ENCODE measurements at regions not wholly inside any gene's neighbourhood (a gene's known extent, or its start where the extent isn't known, plus 50 kb on each side); places are given as distances from the start of the nearest gene placed in this dataset.
"Not testable (repeated sequence)": the region's sequence is repeated elsewhere in the genome, so short reads cannot be mapped to it uniquely, and the experiment has no call there.

DNA sequence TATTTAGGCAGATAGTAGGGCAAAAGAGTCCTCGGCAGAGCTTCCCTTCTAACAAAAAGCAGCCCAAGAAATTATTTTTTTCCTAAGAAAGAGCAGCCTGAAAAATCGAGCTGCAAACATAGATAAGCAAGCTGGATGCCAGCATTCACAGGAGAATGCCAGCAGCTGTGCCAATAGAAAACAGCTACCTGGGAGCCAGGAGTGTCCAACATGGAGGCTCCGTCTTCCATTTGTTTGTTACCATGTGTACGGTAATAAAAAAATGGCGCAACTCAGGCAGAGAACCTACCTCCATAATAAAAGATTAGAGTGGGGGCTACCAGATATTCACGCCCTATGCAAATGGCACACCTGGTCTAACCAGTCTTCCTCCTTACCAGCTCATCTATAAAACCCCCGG lies 77.6 kb upstream of the IPO5 start:
- no peak for DNase-seq (ENCODE audit: low read depth in 2 of 2)

DNA sequence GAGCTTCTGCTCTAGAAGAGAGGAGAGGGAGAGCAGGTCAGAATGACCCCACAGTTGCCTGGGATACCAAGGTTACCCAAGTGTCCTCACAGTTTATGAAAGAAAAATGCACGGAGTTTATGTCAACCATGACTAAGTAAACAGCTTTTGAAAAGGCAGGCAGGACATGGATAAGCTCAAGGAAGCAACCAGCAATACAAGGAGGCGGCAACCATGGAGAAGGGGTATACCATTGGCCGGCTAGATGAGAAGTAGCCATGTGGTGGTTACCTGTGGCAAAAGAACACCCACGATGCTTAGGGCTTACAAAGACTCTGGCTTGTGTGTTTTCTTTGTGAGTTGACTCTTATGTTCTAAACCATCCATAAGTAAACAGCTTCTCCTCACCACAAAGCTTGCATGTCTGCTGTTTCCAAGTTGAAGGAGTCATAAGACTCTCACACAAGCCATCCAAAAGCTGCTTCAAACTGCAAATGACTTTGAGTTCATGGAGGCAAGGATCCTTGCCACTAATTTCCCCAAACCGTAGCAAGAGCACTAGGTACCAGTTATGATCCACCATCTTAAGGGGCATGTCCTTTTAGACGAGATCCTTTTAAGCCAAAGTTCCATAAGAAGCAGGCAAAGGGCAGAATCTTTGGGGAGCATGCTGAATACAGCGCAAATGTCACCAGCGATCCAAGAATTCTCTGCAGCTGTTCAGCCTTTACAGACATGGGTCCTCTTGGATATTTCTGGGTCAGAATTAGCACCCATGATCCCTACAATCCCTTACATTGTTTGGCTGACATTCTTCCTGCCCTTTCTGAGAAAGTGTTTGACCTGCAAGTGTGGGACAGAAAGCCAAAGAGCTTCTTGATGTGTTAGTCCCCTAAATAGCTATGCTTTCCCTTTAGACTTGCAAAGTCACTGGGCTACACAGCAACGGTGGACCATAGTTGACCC lies 74.8 kb upstream of the IPO5 start:
- DNase-seq (ENCODE audit: low read depth in 2 of 2), result no peak

DNA sequence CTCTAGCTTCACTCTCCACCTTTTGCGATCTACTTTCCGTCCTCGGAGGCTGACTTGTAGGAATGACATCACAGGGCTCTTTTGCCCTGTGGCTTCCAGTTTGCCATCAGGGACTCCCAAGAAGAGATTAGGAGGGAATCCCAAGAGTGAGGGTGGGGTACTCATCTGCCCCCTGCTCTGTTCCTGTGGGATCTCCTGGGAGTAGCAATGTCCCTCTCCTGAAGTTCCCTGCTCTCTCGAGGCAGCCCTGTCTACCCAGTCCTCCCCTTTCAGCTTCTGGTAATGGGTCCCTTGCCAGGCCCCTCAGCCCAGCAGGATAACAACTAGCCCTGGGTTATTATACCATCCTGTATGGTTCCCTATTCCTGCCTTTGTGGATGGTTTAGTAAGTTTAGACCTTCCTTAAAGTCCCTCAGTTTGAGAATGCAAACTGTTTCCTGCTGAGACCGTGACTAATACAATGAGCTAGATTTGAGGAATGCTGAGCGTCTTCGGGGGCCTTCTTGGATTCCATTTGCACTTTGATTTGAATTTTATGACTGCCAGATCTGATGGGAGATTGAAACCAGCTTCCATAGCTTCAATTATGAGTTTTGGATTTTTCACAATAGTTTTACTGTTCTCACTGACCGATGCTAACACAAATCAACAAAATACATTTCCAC lies 73.7 kb upstream of the IPO5 start:
- DNase-seq (ENCODE audit: low read depth in 2 of 2), result no peak

DNA sequence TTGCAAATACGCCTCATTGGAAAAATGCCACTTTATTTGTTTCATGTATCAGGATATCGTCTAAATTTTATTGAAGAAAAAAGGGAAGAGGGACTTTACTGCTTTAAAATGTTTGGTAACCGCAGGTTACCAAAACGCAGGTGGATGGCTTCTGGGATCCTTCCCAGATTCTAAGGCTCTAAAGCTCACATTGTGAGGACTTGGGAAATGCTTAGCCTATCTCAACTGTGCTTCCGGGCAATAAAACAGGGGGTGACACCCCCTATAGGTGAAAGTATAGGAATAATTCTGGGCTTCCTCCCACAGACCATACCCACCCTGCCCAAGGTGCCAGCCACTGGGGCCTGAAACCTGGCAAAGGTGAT lies 73.2 kb upstream of the IPO5 start:
- no peak for DNase-seq (ENCODE audit: low read depth in 2 of 2)

DNA sequence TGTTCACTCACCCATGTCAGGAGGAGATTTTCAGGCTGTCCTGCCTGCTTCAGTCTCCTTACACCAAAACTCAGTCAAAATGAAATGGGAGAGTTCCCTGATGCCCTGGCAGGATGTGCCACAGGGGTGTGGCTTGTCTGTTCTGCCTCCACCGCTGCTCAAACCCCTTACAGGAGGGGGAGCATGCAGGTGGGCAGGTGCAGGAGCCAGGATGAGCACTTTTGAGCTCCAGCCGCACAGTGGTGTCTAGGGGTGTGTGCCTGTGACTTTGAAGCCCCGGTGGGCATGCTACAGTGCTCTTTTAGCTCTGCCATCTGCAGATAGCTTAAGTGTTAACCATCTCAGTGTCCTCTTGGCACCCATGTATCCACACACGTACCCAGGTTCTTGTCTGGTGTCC lies 71.9 kb upstream of the IPO5 start:
- DNase-seq (ENCODE audit: low read depth in 2 of 2), result no peak

DNA sequence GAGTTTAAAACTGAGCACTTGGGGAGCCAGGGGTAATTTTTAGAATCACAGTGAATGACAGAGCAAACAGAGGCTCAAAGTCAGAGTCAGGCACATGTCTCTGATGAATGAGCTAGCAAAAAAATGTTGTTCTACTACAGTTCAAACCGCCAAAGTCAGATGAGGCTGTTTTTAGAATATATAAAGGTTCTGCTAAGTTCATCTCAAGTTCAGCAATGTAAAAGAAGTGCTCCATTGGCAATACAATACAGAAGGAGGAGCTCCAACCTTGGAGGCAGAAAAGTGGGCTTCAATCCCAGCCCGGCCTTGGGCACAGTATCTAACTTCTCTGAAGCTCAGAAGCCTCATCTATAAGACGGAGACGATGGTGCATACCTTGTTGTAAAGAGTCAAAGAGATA lies 70.1 kb upstream of the IPO5 start:
- no peak for DNase-seq (ENCODE audit: low read depth in 2 of 2)

DNA sequence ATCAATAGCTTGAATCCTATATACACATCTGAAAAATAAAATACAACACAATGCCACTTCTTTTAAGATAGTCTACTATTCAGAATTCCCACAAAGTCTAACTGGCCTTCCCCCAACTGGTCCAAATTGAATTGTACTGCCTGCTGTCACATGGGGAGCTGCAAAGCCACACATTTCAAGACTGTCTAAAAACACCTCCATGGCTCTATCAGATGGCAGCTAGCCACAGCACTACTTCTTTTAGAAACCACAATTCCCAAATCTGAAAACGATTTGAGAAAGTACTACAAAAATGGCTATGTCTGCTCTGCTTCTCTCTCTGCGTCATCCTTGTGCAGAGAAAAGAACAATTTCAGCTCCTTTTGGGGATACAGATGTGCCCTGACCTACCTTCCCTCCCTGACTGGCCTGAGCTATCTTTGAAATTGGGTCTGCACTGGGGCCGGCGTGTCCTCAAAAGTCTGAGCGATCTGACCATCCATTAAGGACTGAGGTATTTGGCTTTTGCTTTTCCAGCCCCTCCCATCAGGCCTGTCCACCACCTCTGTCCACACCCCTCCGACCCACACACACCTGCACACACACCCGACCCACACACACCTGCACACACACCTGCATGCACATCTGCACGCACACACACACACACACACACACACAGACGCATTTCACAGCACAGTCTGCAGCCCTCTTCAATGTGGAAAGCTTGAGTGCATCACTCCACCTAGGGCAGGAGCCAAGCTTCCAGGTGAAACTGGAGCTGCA lies 68.6 kb upstream of the IPO5 start:
- DNase-seq (ENCODE audit: low read depth in 2 of 2), result no peak

DNA sequence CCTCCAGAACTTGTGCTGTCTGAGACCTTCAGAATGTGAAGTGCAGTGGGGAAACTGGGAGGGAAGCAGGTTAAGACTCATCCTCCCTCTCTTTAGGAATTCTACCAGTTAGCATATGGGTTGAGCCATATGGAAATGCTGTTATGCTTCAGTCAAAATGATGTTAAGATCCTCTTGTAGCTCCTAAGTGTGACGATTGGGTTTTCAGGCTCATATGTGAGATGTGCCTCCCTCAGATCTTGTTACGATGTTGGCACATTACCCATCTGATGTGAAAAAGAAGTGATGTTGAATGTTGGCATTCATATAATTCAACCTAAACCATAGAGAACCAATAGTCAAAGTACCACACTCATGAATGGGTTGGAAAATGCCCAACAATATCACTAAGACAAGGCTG lies 67.8 kb upstream of the IPO5 start:
- DNase-seq (ENCODE audit: low read depth in 2 of 2), result no peak

DNA sequence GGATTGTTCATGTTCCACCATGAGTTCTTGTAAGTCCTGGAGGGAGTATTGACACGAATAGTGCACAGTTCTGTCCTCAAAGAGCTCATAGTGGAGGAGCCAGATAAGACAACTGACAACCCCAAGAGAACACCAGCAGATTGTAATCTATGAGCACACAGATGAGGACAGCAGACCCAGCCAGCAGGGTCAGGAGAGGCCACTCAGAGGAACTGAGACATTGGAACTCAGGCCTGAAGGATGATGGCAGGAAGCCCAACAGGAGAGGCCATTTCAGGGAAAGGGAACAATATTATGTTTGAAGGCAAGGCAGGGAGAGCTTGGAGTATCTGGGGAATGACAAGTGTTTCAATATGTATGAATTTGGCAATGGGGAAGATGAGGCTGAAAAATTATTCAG lies 63.7 kb upstream of the IPO5 start:
- DNase-seq (ENCODE audit: low read depth in 2 of 2), result no peak

DNA sequence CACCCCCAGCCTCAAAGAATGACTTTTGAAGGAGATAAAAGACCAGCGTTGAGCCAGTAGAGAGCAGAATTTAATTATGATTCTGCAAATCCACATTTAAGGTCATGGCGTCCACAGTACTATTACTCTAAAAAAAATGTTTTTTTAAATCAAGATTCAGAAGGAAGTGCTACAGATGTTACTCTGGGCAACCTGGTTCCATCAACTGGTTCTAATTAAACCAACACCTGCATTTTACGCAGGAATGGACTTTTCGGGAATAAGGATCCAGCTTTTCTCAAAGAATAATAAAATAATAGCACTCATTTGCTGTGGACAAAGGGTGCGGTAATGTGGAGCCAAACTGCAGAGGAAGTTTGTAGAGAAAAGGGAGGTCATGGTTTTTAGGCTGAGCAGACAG lies 62.9 kb upstream of the IPO5 start:
- no peak for DNase-seq (ENCODE audit: low read depth in 2 of 2)

DNA sequence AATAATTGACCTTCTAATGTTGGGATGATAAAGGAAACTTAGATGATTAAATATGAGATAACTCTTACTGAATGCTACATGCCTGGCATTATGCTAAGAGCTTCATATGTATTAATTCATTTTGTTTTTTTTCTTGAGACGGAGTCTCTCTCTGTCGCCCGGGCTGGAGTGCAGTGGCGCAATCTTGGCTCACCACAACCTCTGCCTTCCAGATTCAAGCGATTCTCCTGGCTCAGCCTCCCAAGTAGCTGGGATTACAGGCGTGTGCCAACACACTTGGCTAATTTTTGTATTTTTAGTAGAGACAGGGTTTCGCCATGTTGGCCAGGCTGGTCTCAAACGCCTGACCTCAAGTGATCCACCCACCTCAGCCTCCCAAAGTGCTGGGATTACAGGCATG lies 61.5 kb upstream of the IPO5 start:
- not testable (repeated sequence) for DNase-seq (ENCODE audit: low read depth in 2 of 2)

DNA sequence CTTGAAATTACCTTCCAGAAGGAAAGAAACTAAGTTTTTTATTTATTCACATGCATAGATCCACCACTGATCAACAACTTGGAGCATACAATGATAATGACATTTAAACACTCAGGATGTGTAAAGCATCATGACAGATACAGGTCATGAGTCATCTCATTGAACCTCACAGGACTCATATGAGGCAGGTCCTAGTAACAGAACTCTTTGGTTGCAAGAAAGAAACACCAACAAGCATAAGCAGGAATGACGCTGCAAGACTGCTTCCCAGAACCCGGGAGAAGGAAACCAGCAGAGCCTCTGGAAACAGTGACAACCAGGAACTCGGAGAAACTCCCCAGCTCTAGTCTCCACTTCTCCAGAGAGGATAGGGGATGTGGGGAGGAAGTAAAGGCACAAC lies 60.8 kb upstream of the IPO5 start:
- no peak for DNase-seq (ENCODE audit: low read depth in 2 of 2)

DNA sequence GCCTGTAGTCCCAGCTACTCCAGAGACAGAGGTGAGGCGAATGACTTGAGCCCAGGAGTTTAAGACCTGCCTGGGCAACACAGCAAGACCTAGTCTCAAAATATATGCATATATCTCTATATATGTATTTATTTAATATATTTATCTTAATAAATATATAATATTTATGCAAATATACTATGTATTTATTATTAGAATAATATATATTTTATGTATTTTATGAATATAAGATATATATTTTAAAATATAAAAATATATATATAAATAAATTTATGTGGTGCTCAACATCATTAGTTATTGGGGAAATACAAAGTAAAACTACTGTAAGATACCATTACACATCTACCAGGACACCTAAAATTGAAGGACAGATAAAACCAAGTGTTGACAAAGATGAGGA lies 58.1 kb upstream of the IPO5 start:
- no peak for DNase-seq (ENCODE audit: low read depth in 2 of 2)

DNA sequence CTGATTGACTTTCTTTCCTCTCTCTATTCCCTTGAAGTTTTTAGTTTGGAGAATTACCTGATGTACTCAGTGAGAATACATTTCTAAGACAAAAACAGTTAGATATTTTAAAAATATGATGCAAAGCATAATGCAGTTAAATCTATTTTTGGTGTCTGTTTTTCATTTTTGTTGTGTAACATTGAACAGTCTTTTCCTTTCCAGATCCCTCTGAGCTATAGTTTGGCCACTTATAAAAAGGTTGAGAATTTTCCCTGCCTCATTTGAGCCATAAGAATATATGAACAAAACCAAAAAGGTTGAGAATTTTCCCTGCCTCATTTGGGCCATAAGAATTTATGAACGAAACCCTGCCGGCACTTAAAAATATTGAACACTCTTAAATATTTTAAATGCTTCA lies 57.0 kb upstream of the IPO5 start:
- no peak for DNase-seq (ENCODE audit: low read depth in 2 of 2)

DNA sequence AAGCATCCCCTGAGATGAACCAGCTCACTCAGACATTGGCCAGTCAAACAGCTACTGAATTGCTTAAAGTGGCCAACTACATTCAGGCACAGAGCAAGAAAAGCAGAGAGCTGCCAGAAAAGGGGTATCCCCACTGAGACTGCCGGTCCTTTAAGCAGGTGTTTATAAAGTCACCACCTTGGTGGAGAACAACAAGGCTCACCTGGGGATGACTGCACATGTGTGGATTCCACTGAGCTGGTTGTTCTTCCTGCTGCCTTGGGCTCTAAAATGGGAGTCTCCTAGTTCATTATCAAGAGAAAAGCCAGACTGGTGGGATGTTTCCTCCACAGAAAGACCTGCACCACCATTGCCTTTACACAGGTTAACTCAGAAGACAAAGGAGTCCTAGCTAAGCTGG lies 51.8 kb upstream of the IPO5 start:
- DNase-seq (ENCODE audit: low read depth in 2 of 2), result no peak

All from stimulated activated CD8-positive, alpha-beta memory T cell treated with anti-CD3 and anti-CD28 coated beads, Interleukin-15, amount 100 ng/mL, for 48 hours (primary cell).